Spinal cord (tissue), 9 donors: ENCODE measurements at regions not wholly inside any gene's neighbourhood (a gene's known extent, or its start where the extent isn't known, plus 50 kb on each side); places are given as distances from the start of the nearest gene placed in this dataset.
"Not testable (repeated sequence)": the region's sequence is repeated elsewhere in the genome, so short reads cannot be mapped to it uniquely, and the experiment has no call there.

ENCODE experiments used
- DNase-seq, 6 donors: peaks; one replicate each; pipeline versions ENCODE4 v3.0.0 to v3.0.0-alpha.2; 2013 to 2015; ENCODE audit warnings: low spot score in 6 of 6, low read depth in 4 of 6
- H3K27ac ChIP-seq: one replicate; pipeline ENCODE4 v1.5.1; 2013; ENCODE audit warnings: low read depth, low read length, control low read depth
- H3K27me3 ChIP-seq: one replicate; pipeline ENCODE4 v1.6.1; 2013; ENCODE audit warnings: low read length; ENCODE audit not compliant: control insufficient read depth, insufficient read depth
- H3K36me3 ChIP-seq: one replicate; pipeline ENCODE4 v1.6.1; 2013; ENCODE audit warnings: low read length; ENCODE audit not compliant: control insufficient read depth, insufficient read depth
- H3K4me1 ChIP-seq: one replicate; pipeline ENCODE4 v1.6.1; 2013; ENCODE audit warnings: low read length; ENCODE audit not compliant: control insufficient read depth, insufficient read depth
- H3K4me3 ChIP-seq: one replicate; pipeline ENCODE4 v1.5.1; 2013; ENCODE audit warnings: low read depth, low read length, control low read depth
- H3K9me3 ChIP-seq: one replicate; pipeline ENCODE4 v1.6.1; 2013; ENCODE audit warnings: low read length; ENCODE audit not compliant: control insufficient read depth, insufficient read depth
- WGBS: methylation state at CpG from one replicate; pipeline ENCODE4 v1.1.5; 2013; ENCODE audit warnings: missing lambda C conversion rate; ENCODE audit not compliant: insufficient coverage; 5-methylcytosine and 5-hydroxymethylcytosine counted together
- donor health status: healthy.

DNA sequence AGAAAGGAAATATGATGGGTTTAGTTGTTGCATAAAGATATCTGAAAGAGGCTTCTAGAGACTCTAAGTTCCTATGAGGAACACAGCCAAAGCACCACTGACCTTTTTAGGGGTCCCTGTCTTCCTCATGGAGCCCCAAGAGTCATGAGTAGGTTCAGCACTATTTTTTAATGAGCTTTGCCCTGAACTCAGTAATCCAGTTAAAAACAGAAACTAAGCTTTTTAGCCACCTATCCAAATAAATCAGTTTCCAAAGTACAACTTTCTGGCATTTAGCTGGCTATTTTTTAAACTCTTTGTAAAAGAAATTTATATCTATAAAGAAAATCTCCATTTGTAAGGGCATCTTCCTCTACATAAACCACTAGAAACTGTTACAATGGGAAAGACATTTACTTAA is 241.8 kb upstream of the UBASH3B start:
- Histone ChIP-seq H3K4me1 (no peaks in the 10 kb centered on the region), H3K36me3 (no peaks in the 10 kb centered on the region), H3K9me3 (peaks cover 8% of the 10 kb centered on the region), H3K27ac (no peak overlapping the region), H3K27me3 (no peaks in the 10 kb centered on the region), H3K4me3 (no peak overlapping the region)
- no peak for DNase-seq

DNA sequence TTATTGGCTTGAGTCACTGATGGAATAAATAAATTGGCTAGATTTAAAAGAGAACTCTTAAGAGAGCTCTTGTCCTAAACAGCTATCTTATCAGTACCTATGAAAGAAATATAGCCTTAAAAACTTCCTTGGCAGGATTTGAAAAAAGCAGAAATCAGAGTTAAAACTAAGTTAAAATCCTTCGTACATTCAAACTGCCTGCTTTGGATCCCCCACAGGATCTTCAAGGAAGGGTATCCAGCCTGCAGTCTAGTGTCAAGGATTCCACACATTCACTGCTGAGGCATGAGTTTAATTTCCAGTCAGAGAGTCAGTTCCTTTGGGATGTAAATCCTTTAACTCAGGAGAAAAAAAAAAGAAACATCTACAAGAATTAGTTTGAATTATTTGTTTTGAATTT is 242.9 kb upstream of the UBASH3B start:
- no peak for DNase-seq
- Histone ChIP-seq H3K4me1 (no peaks in the 10 kb centered on the region), H3K9me3 (peaks cover 8% of the 10 kb centered on the region), H3K27me3 (no peaks in the 10 kb centered on the region), H3K4me3 (no peak overlapping the region), H3K27ac (no peak overlapping the region), H3K36me3 (no peaks in the 10 kb centered on the region)
- WGBS: 80% methylated on average over 1 of the region's 1 CpG

DNA sequence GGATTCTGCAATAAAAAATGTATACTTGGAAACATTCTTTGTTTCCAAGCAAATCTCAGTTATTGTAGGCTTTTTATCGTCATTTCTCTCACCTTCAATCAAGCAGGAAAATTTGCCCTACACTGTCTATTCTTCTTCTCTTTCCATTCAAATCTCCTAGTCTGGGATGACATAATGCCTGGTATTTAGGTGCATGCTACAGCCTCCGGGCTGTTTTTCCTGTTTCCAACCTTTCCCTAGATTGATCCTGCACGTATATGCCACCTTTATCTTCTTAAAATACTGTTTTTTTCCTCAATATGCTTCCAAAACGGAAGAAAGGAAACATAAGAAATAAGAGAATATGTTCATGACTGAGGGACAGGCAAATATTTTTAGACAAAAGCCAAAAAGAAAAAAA is 249.1 kb upstream of the UBASH3B start:
- Histone ChIP-seq H3K4me1 (no peaks in the 10 kb centered on the region), H3K36me3 (no peaks in the 10 kb centered on the region)
- WGBS: 100% methylated on average over 1 of the region's 4 CpGs

DNA sequence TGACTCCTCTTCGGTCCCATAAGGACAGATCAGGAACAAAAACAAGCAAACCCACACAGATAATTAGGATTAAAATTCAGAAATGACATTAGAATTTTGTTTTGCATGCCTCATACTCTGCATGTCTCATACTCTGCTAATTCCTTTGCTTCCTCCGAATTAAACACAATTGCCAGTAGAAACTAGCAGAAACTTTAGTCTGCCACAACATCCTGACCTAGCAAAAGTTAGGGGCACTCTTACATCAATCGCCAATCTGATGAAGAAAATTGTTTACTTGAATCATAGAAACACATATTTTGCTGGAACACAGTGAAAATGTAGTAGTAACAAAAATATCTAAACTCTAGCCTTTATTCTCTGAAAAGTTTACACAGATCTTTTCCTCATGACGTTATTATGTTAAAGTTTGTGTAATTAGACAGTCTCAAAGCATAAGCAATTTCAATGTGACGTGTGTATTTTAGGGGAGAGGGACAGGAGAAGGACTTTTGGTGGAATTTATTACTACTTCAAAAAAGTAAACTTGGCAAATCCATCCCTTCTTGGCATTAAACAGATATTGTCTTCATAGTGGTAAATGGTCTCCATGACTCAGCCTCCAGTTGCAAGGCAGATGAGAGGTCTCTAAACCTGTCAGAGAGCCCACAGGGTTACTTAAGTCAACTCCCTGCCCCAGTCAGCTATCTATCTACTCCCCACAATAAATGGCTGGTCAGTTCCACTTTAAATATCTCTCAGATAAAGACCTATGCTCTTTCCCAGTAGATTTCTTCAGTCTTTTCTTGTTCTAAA is 249.8 kb upstream of the UBASH3B start:
- WGBS: 75% methylated on average over 2 of the region's 5 CpGs
- no peak for DNase-seq

More for the DNA sequence above, 249.1 kb upstream of the UBASH3B start:
- Histone ChIP-seq H3K27ac (no peak overlapping the region), H3K4me3 (no peak overlapping the region), H3K9me3 (no peaks in the 10 kb centered on the region), H3K27me3 (no peaks in the 10 kb centered on the region)
- DNase-seq: no peak

DNA sequence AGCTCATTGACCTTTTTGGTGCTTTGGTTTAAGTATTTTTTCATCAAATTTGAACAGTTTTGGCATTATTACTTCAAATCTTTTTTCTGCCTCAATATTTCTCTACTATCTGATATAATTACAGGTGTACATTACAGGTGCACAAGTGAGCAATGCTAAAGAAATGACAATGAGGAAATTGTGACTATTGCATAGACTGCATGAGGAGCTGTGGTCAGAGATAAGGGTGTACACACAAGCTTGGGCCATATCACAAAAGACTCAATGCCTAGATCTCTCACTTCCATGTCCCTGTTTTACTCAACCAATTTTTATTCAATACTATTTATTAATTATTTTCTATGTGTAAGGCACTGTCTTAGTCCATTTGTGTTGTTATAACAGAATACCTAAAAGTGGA is 251.0 kb upstream of the UBASH3B start:
- H3K9me3 ChIP-seq: no peaks in the 10 kb centered on the region
- DNase-seq: no peak
- H3K27me3 ChIP-seq: no peaks in the 10 kb centered on the region
- H3K36me3 ChIP-seq: no peaks in the 10 kb centered on the region
- no peaks in the 10 kb centered on the region for H3K4me1 ChIP-seq
- no peak overlapping the region for H3K4me3 ChIP-seq
- no peak overlapping the region for H3K27ac ChIP-seq

More for the DNA sequence above, 249.8 kb upstream of the UBASH3B start:
- H3K4me1 ChIP-seq: no peaks in the 10 kb centered on the region
- no peaks in the 10 kb centered on the region for H3K27me3 ChIP-seq
- H3K9me3 ChIP-seq: no peaks in the 10 kb centered on the region
- no peaks in the 10 kb centered on the region for H3K36me3 ChIP-seq
- H3K4me3 ChIP-seq: no peak overlapping the region
- H3K27ac ChIP-seq: no peak overlapping the region

DNA sequence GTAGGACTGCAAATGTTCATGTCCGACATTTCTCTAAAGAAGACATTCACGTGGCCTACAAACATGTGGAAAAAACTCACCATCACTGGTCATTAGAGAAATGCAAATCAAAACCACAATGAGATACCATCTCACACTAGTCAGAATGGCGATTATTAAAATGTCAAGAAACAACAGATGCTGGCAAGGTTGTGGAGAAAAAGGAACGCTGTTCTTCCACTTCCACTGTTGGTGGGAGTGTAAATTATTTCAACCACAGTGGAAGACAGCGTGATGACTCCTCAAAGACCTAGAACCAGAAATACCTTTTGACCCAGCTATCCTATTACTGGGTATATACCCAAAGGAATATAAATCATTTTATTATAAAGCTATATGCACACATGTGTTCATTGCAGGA is 253.9 kb upstream of the UBASH3B start:
- DNase-seq, H3K27ac ChIP-seq, H3K36me3 ChIP-seq, H3K4me1 ChIP-seq, H3K27me3 ChIP-seq, H3K4me3 ChIP-seq, H3K9me3 ChIP-seq: not testable (repeated sequence)
- WGBS: no CpG with 5 or more reads among the region's 5 CpGs

DNA sequence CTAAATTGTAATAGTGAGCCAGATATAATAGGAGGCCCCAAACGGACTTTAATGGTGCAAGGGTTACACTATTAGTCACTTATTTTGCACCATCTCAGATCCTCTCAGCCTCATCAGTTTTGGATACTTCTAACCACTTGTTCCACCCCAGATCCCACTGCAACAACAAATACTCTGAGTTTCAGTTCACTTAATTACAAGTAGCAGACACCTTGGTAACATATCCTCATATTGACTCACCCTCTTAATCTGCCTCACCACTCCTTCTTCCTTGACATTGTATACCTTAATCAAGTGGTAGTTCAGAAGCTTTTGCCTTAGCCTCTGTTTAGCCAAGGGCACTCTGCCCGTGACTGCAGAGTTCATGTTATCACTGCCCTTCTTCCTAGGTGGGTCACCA is 256.1 kb upstream of the UBASH3B start:
- no peak for DNase-seq
- peaks cover 4% of the 10 kb centered on the region for H3K4me1 ChIP-seq
- H3K4me3 ChIP-seq: no peak overlapping the region
- no peaks in the 10 kb centered on the region for H3K9me3 ChIP-seq
- no peak overlapping the region for H3K27ac ChIP-seq
- WGBS: 71% methylated on average over 1 of the region's 2 CpGs
- H3K27me3 ChIP-seq: no peaks in the 10 kb centered on the region
- H3K36me3 ChIP-seq: no peaks in the 10 kb centered on the region

DNA sequence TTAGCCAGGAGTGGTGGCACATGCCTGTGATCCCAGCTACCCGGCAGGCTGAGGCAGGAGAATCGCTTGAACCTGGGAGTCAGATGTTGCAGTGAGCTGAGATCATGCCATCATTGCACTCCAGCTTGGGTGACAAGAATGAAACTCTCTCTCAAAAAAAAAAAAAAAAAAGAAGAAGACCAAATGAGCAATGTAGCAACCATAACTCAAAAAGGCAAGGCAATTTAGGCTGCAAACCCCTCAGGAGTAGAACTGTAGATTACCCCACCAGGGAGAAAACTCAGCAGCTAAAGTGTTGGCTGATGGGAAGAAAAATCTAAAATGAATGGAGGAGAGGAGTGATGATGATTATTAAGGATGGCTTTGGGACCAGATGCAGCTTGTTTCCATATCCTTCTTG is 256.7 kb upstream of the UBASH3B start:
- 100% methylated on average over 1 of the region's 2 CpGs for WGBS
- Histone ChIP-seq H3K36me3 (no peaks in the 10 kb centered on the region), H3K4me3 (no peak overlapping the region), H3K4me1 (peaks cover 9% of the 10 kb centered on the region), H3K27me3 (no peaks in the 10 kb centered on the region), H3K9me3 (no peaks in the 10 kb centered on the region), H3K27ac (no peak overlapping the region)
- DNase-seq: no peak

DNA sequence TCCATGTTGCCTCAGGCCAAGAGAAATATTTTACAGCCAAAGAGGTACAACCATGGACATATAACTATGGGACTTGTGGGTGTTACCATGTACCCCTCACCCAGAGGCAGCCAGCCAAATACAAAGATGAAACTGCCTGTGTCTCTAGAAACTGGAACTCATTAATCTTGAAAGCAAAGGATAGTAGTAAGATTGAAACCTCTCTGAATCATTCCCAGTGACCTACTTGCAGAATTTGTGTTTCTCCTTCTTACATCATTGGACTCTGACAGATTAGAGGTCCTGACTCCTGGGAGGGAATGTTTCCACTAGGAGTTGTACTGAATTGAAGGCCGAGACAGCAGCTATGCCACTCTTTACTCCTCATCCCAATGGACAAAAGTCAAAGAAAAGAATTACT is 257.4 kb upstream of the UBASH3B start:
- peak in 1 of 6 donors; percentile 41 for DNase-seq
- no peaks in the 10 kb centered on the region for H3K36me3 ChIP-seq
- no peaks in the 10 kb centered on the region for H3K27me3 ChIP-seq
- no CpG with 5 or more reads among the region's 1 CpG for WGBS
- H3K27ac ChIP-seq: no peak overlapping the region
- peaks cover 9% of the 10 kb centered on the region for H3K4me1 ChIP-seq
- no peaks in the 10 kb centered on the region for H3K9me3 ChIP-seq
- no peak overlapping the region for H3K4me3 ChIP-seq

DNA sequence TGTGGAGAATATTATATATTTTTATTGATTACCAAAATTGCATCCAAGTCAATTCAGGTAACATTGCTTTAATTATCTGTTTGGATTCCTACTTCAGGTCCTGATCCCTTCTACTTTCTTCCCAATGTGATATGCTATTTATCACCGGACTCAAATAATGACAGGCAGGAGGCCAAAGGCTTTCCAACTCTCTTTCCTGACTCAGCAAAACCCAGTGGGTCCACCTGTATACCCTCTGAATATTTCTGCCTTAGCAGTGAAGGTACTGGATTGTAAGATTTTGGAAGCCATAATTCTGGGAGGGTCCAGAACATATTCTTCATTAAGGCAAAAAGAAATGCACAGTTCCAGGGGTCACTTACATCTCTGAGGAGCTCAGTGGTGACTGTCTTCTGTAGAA is 260.2 kb upstream of the UBASH3B start:
- peaks cover 9% of the 10 kb centered on the region for H3K4me1 ChIP-seq
- H3K36me3 ChIP-seq: no peaks in the 10 kb centered on the region
- DNase-seq: no peak
- H3K9me3 ChIP-seq: peaks cover under 1% of the 10 kb centered on the region
- no peak overlapping the region for H3K27ac ChIP-seq
- H3K4me3 ChIP-seq: no peak overlapping the region
- no peaks in the 10 kb centered on the region for H3K27me3 ChIP-seq
- whole genome bisulfite sequencing: no CpG with 5 or more reads among the region's 1 CpG
